ENCODE measurements at regions not wholly inside any gene's neighbourhood (a gene's known extent, or its start where the extent isn't known, plus 50 kb on each side); places are given as distances from the start of the nearest gene placed in this dataset.

DNA sequence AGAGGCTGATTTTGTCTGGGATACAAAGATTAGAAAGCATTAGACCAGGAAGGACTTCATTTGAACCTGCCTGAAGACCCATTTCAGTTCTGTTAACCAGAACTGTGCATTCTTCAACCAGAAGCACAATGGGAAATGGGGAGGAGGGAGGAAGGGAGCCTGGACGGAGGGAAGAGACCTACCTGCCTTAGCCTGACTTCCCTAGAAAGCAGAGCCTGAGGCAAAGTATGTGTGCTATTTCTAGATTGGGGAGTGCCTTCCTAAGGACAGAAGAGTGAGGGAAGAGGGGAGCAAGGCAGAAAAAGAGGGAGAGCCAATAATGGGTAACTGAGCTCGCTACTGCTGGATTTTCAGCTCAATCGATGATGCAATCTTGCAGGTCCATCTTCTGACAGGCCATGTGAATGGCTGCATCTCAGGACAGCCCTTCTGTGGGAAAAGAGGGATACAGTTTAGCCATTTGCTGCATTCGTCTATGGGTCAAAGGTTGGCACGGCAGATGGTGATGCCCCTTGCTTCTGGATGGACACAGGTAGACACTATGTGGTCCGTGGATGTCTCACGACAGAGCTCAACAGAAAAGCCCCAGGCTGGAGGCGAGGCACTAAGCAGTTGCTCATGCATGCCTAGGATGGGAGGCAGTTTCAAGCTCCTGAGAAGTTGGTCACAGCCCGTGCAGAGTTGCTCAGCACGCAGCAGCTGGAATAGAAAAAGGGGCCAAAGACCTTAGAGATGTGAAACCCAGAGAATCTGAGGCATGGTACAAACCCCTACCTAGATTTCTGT, 78.8 kb upstream of the UBL3 start:
- no peak for DNase-seq
- intact Hi-C loops (cut with DNase I) = no loop called here

DNA sequence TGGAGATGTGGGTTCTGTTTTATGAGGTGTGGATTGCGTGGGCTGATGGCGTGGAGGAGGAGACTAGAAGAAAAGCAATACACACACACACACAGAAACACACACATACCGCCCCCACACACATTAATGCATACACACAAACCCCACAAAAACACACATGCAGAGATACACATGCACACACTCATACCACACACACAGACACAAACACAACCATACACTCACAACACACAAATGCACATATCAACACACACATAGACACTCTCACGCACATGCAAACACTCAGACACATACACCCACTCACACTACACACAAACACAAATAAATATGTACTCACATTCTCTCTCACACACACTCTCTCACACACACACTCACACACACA, 75.7 kb upstream of the UBL3 start:
- intact Hi-C loops (cut with DNase I) = no loop called here
- DNase-seq = no peak

DNA sequence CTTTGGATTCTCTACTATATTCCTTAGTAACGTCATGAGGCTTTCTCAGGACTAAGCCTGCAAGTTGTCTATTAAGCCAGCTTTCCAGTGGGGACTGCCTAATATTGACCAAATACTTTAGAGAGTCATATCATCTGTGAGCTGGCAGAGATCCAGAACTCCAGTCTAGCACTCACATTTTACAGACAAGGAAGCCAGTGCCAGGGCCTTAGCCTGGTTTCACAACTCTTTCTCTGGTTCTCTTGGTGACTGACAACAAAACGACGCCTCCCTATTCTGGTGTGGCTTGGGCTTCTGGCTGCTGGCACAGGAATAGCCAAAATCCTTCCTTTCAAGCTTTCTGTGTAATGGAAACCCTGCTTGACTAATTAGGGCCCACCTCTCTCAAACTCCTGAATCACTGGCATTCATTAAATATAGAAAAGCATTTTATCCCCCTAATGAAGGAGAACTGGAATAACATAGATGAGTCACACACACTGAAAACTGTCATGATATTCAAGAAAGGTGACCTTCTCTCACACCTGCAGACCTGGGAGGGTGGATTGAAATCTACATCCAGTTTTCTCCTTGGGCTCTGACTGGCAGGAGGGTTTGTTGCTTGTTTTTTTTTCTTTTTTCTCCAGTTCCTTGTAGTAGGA, 75.2 kb upstream of the UBL3 start:
- intact Hi-C loops (cut with DNase I) = no loop called here

DNA sequence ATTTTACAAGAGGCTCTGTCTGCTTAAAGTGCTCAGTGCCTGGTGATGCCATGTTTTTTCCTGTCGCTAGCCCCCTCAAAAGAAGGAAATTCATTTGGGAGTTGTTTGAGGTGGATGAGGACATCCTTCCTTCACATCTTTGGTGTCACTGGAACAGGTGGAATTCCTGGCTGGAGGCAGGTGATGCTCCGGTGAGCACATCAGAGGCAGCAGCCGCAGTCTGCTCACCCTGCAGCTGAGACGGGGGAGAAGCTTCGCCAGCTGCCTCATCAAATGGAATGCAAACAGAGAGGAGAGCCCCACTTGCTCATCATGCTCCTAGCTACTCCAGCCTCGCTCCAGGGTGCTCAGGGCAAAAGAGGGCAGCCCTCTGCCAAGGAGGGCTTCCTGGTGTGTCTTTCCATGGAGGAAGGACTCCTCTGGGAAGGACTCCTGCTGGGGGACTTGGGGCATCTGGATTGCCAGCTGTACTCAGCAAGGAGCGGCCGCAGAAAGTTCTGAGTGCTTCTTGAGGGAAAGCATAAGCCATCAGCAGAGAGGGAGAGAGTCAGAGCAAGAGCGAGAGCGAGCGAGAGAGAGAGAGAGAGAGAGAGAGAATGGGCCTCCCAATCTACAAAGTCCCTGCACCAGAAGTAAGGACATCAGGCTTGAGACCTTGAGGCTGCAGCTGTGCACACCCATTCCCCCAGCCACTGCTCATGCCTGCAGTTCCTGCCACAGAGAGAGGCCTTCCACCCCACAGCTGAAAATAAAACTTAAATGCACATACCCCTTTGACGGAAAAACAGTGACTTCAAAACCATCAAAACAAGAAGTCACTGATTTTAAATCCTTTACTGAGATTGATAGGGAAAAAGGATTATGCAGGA, 74.3 kb upstream of the UBL3 start:
- DNase-seq = no peak
- intact Hi-C loops (cut with DNase I) = no loop called here

More for the DNA sequence above, 75.2 kb upstream of the UBL3 start:
- peak in 18 of 42 donors; percentile 11 to 73 (median 40) for DNase-seq

DNA sequence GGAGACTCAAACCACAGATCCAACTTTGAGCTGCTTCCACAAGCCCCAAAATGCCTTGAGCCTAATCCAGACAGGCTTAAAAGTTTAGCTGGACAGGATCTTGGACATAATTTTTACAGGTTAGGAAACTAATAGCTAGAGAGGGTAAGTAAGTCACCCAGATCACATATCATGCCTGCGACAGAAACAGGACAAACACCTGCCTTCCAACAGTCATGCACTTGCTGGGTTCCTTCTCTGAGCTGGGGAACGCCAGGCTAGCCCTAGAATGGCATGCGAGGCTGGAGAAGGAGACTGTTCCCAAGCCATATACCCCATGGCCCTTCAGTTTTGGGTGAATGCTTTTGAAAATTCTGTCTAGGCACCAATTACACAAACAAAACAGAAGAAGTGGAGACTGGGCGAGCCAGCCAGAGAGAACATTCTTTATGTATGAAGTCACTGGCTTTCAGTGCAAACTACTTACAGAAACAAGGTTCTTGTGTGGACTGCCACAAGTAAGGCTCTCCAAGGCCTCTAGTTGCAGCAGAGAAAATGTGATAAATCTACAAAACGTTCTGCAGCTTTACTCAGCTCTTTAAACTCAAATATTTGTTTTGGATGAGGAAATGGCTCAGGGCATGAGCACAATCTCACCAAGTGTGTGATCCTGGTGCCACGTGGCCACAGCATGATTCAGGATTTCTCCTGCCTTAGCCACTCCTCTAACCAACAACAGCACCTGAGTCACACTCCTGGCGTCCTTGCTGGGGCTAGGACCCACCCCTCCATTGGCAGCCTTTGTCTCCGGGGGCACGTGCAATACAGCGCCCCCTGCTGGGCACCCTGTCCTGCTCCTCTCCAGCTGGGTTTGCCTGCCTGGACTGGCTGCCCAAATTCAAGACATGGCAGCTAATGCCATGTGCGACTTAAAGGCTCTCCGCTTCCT, 73.4 kb upstream of the UBL3 start:
- peak in 7 of 42 donors; percentile 10 to 55 (median 33) for DNase-seq
- intact Hi-C loops (cut with DNase I) = no loop called here

DNA sequence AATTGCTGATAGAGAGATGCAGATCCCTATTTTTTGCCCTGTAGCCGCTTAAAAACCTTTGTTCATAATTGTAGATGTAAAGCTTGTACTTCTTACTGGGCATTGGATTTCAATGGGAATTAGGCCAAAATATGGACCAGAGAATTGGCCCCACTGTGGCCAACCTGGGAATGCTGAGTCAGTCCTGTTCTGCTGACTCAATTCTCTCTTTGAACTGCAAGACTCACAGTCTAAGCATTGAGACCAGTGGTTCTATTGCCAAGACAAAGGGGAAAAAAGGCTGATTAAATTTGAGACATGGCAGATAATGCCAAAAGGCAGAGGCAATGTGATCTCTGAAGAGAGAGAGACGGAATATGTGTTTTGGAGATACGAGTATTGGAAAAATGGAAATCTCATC, 72.5 kb upstream of the UBL3 start:
- no peak for DNase-seq
- intact Hi-C loops (cut with DNase I) = no loop called here

DNA sequence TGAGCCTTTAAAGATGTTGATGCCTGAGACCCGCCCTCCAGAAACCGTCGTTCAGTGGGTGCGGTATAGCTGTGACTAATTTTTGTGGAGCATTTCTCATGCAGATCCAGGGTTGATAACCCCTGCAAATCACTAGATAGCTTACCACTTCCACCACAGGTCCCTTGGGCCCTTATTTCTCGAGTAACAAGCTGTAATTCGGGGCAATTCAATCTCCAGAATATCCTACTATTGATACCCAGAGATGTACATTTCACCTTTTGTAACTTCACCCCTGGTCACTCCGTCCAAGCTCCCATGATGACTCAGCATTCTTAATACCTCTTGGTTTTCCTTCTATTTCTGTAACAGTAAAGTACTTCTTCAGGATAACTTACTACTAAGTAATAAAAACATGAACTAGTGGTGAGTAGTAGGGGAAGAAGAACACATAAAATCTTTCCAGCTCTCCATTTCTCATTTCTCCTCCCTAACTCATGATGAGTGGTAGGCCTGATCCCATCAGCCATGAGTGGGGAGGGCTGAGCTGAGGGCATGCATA, 71.9 kb upstream of the UBL3 start:
- DNase-seq = no peak
- intact Hi-C loops (cut with DNase I) = no loop called here

DNA sequence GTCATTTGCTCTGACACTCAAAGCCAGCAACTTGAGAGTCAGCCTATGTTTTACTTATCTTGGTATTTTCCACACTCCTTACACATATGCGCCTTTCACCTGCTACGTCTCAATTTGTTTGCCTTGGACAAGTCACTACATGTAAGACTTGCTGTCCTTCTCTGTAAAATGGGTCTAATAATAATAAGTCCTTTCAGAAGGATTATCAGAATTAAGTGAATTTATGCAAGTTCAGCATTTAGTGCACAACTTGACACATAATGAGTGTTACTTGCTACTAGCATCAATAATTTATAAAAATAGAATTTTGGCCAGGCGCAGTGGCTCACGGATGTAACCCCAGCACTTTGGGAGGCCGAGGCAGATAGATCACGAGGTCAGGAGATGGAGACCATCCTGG, 71.1 kb upstream of the UBL3 start:
- intact Hi-C loops (cut with DNase I) = no loop called here
- DNase-seq = no peak

DNA sequence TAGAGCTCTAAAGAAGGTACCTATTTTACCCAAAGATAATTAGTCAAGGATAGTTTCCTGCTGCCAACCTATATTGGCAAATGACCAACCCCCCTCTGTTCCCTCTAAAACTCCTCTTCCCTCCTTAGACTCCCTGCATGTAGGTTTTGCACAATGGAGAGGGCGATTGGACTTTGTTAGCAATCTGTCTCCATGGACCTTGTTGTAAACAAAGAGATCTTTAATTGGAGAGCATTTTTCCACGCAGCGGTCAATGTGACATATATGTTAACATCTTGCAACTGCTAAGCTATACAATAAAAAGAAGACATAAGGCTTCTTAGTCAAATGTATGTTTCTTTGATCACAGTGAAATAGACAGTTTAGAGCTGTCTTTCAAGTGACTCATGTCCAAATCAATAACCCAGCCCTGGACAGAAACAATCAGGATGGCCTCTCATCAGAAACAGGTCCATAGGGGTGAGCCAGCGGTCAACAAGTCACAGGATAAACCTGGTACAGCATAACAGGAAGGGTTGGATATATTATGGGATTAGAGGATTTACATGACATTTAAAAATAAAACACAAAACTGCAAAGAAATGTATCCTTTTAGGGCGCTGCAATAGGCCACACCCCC, 69.7 kb upstream of the UBL3 start:
- intact Hi-C loops (cut with DNase I) = no loop called here
- no peak for DNase-seq

DNA sequence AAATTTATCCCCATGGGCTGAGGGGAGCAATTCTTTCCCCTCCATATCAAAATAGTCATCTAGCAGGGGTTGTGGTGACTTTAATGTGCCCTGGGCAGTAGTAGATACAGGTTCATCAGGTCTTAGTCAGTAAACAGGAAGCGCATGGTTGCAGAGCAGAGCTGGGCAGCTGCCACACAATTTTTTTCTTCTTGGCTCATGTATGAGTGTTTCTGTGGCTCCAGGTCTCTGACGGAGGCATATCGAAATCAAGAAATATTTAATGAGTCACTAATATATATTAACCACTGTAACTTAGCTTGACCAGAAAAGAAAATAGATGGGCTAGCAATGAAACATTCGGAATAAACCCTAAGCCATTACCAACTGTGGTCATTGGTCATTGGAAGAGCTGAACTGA, 68.4 kb upstream of the UBL3 start:
- no peak for DNase-seq
- intact Hi-C loops (cut with DNase I) = no loop called here

DNA sequence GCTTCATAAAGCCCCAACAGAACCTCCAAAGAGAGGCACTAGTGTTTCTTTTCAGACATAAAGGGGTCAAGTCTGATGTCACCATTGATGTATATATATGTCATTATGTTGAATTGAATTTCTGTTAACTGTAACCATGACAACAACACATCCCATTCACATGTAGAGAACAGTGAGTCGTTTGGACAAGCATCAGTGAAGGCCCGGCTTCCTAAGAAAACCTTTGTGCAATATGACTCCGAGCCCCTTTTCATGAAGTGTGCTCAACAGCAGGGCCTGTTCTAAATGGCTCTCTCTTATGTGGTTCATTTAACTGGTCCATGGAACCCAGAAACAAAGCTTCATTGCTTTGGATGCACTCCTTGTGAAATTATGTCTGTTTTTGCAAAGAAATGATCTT, 67.2 kb upstream of the UBL3 start:
- intact Hi-C loops (cut with DNase I) = no loop called here
- no peak for DNase-seq

DNA sequence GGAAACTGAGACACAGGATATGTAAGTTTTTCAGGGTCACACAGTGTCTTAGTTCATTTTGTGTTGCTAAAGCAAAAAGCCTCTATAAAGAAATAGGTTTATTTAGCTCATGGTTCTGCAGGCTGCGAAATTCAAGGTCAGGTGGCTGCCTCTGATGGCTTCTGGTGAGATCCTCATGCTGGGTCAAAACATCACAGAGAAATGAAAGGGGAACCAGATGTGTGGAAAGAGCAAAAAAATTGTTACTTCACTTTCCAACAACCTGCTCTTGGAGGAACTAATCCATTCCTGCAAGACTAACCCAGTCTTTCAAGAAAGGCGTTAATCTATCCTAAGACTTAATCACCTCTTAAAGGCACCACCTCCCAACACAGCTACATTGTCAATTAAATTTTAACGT, 64.2 kb upstream of the UBL3 start:
- intact Hi-C loops (cut with DNase I) = no loop called here
- DNase-seq = no peak

DNA sequence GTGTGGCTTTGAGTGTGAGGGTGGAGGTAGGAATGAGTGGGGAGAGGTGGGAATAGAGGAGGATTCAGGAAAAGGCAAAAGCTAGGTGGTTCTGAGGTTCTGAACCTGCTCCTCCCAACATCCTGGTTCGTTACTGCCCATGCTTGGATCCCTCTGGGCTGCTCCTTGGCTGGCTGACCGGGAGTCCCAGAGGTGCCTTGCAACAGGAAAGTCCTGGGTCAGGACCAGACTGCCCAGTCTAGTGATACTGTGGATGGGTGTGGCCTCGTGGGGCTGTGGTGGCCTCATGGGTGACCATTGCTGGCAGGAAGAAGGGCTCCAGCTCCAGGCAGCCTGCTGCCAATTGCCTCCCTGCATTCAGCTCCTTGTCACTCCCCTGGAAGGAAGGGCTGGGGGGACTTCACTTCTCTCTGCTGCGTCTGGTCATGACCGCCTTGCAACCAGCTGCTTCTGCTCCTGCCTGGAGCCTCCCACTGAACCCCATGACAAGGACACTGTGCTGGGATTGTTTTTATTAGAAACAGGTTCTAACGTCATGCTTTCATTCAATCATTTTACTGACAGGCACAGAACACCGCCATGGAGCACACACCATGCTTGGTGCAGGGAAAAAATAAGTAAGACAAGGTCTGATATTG, 61.5 kb upstream of the UBL3 start:
- no peak for DNase-seq
- intact Hi-C loops (cut with DNase I) = no loop called here

DNA sequence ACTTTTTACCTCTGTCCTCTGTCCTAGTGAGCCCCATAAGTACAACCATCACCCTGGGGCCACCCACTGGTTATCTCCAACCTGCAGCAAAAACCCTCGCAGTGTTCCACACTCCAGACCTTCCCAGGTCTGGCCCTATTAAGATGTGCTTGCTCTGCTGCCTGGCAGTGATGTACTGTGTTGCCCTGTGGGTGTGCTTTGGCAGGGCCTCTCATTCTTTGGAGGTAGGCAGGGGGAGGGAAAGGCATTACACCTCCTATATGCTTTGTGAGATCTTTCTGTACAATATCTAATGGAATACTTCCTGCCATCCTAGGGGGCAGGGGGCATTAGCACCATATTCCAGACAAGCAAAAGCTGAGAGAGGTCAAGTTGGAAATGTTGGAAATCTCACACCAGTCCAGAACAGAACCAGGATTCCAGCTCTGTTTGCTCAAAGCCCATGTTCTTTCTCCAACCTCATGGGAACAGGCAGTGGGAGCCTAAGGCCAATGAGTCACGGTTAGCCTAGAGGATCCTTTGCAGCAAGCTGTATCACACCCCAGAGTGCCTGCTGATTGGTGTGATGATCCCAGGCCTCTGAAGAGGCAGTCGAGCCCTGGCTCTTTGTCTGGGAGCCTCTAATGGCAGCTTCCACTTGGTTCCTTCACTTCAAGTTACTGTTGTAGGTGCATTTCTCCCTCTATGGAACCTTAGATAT, 59.7 kb upstream of the UBL3 start:
- intact Hi-C loops (cut with DNase I) = no loop called here
- DNase-seq = no peak

DNA sequence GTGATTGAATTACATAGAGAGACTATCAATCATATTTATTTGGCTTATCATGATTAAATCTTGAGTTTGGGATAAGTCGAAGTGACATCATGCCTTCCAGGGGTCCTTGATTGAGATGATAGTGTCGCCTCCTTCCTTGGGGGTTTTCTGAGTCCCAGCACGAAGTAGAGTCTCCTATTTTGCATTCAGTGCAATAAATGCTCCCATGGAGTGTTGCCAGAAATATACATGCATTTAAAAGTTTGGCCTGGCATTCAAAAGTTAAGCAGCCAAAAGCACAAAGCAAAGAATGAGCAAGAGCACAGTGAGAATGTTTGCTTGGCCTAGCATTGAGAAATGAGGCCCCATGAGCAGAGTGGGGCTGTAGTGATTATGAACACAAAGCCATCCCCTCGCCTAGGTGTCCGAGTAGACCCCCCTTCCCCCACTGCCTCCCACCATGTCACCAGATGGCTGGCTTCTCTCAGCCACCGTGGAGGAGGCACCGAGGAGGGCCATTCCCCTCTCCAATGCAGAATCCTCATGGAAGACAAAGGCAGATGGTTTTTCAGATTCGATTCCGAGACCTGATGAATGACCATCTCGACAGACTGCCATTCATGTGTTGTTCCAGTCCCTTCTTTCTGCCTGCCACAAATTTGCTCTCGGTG, 58.8 kb upstream of the UBL3 start:
- intact Hi-C loops (cut with DNase I) = no loop called here
- DNase-seq = no peak

DNA sequence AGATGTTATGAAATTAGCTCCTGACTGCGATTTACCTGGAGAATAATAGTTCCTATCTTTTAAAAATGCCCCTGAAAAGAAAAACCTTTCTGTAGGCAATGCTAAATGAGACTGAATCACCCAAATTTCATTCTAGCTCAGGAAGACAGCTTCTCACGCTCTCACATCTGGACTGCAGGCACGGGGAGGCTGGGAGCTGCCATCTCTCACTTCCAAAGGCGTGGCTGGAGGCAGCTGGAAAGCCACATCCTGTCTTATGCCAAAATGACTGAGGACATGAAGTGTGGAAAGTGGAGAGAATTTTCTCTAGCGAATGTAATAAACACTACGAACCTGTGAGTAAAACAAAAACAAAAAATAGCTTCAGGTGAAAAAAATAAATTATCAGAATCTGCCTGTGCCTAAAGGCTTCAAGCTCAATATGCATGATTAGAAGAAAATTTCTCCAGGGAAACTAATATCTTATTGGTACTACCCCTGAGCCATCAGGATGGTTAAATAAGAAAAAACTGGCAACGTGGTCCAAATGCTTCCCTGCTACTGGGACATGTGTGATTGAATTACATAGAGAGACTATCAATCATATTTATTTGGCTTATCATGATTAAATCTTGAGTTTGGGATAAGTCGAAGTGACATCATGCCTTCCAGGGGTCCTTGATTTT, 58.1 kb upstream of the UBL3 start:
- DNase-seq = no peak
- intact Hi-C loops (cut with DNase I) = no loop called here
